ENCODE measurements at regions not wholly inside any gene's neighbourhood (a gene's known extent, or its start where the extent isn't known, plus 50 kb on each side); places are given as distances from the start of the nearest gene placed in this dataset.

DNA sequence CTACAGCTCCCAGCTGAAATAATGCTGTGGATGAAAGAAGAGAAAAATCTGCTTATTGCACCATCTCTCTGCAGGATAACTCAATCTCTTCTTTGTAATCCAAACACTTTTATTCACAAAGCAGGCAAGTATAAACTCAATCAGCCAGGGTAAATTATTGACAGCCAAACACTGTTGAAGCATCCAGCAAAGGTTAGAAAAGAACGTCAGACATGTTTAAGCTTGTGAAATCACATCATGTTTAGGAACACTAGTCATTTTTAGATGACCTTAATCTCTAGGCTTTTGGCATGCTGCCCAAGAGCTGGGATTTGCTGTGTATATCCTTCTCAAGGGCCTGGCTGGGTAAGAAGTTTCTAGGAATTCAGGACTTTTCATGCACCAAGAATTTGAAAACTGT lies 1148.1 kb upstream of the FANCL start:
- intact Hi-C loops (cut with micrococcal nuclease; ENCODE audit: unreplicated experiment) = no loop called here
- no peaks in the 10 kb centered on the region for H3K36me3 ChIP-seq (ENCODE audit: low read depth)
- no peak overlapping the region for H3K27ac ChIP-seq
- no peaks in the 10 kb centered on the region for H3K79me2 ChIP-seq (ENCODE audit: low read depth)
- H3K9me2 ChIP-seq (ENCODE audit: insufficient read depth) = no peaks in the 10 kb centered on the region
- BruUV-seq (replicated peaks) = no TSS peak
- H3K4me3 ChIP-seq = no peak overlapping the region
- H3F3A ChIP-seq (ENCODE audit: insufficient read depth, low read depth) = no peaks in the 10 kb centered on the region
- POLR2A ChIA-PET (ENCODE audit: unreplicated experiment) = no interaction called here
- H4K20me1 ChIP-seq (ENCODE audit: insufficient read depth) = no peaks in the 10 kb centered on the region
- no peak overlapping the region for H2AFZ ChIP-seq
- TF ChIP-seq CTCF (conservative IDR thresholded peaks at IDR 0.05) = no peak
- TF ChIP-seq EZH2 (IDR thresholded peaks at IDR 0.05; ENCODE audit: low read depth) = no peak
- no peaks in the 10 kb centered on the region for H3K4me1 ChIP-seq (replicated peaks; ENCODE audit: insufficient read depth)
- H3K27me3 ChIP-seq (ENCODE audit: insufficient read depth, low read depth) = no peaks in the 10 kb centered on the region
- H3K4me2 ChIP-seq = no peak overlapping the region
- no peaks in the 10 kb centered on the region for H3K9me3 ChIP-seq (ENCODE audit: insufficient read depth, low read depth)
- CTCF ChIA-PET = no interaction called here
- DNase-seq = no peak

DNA sequence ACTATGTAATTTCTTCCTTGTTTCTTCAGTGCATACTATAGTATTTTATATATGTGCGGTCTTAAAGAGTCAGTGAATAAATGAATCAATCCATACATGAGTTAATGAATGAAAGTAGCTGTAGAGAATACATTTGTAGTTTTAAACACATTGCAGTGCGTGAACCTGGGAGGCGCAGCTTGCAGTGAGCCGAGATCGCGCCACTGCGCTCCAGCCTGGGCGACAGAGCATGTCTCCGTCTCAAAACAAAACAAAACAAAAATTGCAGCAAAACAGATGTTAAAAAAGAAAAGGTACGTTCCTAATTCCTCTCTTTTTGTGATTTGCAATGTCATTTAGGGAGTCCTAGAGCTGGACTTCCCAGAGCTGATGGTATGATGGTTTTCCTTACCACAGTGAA lies 1144.8 kb upstream of the FANCL start:
- TF ChIP-seq CTCF (conservative IDR thresholded peaks at IDR 0.05) = no peak
- TF ChIP-seq EZH2 (IDR thresholded peaks at IDR 0.05; ENCODE audit: low read depth) = no peak
- ChIA-PET CTCF (no interaction called here), POLR2A (ENCODE audit: unreplicated experiment) (no interaction called here)
- no peaks in the 10 kb centered on the region for H3K27me3 ChIP-seq (ENCODE audit: insufficient read depth, low read depth)
- no peaks in the 10 kb centered on the region for H3F3A ChIP-seq (ENCODE audit: insufficient read depth, low read depth)
- no peaks in the 10 kb centered on the region for H4K20me1 ChIP-seq (ENCODE audit: insufficient read depth)
- H3K36me3 ChIP-seq (ENCODE audit: low read depth) = no peaks in the 10 kb centered on the region
- BruUV-seq (replicated peaks) = no TSS peak
- no peaks in the 10 kb centered on the region for H3K79me2 ChIP-seq (ENCODE audit: low read depth)
- no peak for DNase-seq
- H3K4me1 ChIP-seq (replicated peaks; ENCODE audit: insufficient read depth) = no peaks in the 10 kb centered on the region
- H3K27ac ChIP-seq = no peak overlapping the region
- no peak overlapping the region for H2AFZ ChIP-seq
- intact Hi-C loops (cut with micrococcal nuclease; ENCODE audit: unreplicated experiment) = no loop called here
- H3K4me3 ChIP-seq = no peak overlapping the region
- no peak overlapping the region for H3K4me2 ChIP-seq
- no peaks in the 10 kb centered on the region for H3K9me2 ChIP-seq (ENCODE audit: insufficient read depth)
- no peaks in the 10 kb centered on the region for H3K9me3 ChIP-seq (ENCODE audit: insufficient read depth, low read depth)

DNA sequence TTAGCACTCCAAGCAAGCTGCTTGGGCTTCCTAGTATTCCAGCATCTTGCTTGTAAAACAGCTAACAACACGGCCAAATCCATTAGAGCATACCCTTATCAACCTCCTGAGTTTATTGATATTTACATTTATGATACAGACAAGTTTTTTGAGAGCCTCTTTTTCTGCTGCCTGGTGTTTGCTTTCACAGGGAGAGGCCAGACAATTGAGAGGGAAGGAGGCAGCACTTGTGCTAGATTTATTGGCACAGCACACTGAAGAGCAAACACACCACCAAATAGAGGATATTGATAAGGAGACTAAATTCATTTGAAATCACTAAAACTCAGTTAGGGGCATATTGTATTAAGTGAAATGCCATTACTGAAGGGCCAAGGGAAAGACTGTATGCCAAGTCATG lies 1142.3 kb upstream of the FANCL start:
- Histone ChIP-seq H3K27me3 (ENCODE audit: insufficient read depth, low read depth) (no peaks in the 10 kb centered on the region), H3K4me1 (replicated peaks; ENCODE audit: insufficient read depth) (no peaks in the 10 kb centered on the region), H3K9me2 (ENCODE audit: insufficient read depth) (no peaks in the 10 kb centered on the region), H3K9me3 (ENCODE audit: insufficient read depth, low read depth) (no peaks in the 10 kb centered on the region), H2AFZ (no peak overlapping the region), H3K27ac (no peak overlapping the region), H3K4me2 (no peak overlapping the region), H4K20me1 (ENCODE audit: insufficient read depth) (no peaks in the 10 kb centered on the region), H3K79me2 (ENCODE audit: low read depth) (no peaks in the 10 kb centered on the region), H3K36me3 (ENCODE audit: low read depth) (no peaks in the 10 kb centered on the region), H3F3A (ENCODE audit: insufficient read depth, low read depth) (no peaks in the 10 kb centered on the region), H3K4me3 (no peak overlapping the region)
- intact Hi-C loops (cut with micrococcal nuclease; ENCODE audit: unreplicated experiment) = no loop called here
- ChIA-PET CTCF (no interaction called here), POLR2A (ENCODE audit: unreplicated experiment) (no interaction called here)
- BruUV-seq (replicated peaks) = no TSS peak
- no peak for TF ChIP-seq EZH2 (IDR thresholded peaks at IDR 0.05; ENCODE audit: low read depth)
- no peak for TF ChIP-seq CTCF (conservative IDR thresholded peaks at IDR 0.05)
- no peak for DNase-seq

Measured in PC-9 (cell line).